ENCODE measurements at regions not wholly inside any gene's neighbourhood (a gene's known extent, or its start where the extent isn't known, plus 50 kb on each side); places are given as distances from the start of the nearest gene placed in this dataset.

- no peaks in the 10 kb centered on the region for H3K79me2 ChIP-seq (ENCODE audit: insufficient read depth, low read length)
- H3K27me3 ChIP-seq (ENCODE audit: insufficient read depth, low read length, poor library complexity), result peaks cover 5% of the 10 kb centered on the region
- DNase-seq (no peak), ATAC-seq (ENCODE audit: insufficient read depth, low read depth) (no peak)
- TF ChIP-seq CTCF (IDR thresholded peaks at IDR 0.05; ENCODE audit: borderline replicate concordance, extremely low read depth, low read length, poor library complexity, severe bottlenecking), result no peak
- no peak for TF ChIP-seq EZH2 (IDR thresholded peaks at IDR 0.05; ENCODE audit: borderline replicate concordance, low read depth, low read length, severe bottlenecking)
- no peak overlapping the region for H3K4me2 ChIP-seq (ENCODE audit: insufficient read depth, low read length)
- no peaks in the 10 kb centered on the region for H3K4me1 ChIP-seq (ENCODE audit: insufficient read depth, low read length)
- H3K9me3 ChIP-seq (ENCODE audit: insufficient read depth, low read length, severe bottlenecking), result no peaks in the 10 kb centered on the region
- no peak overlapping the region for H3K4me3 ChIP-seq (ENCODE audit: low read depth in 1 of 2, low read length in 2 of 2)
- H3K27ac ChIP-seq (ENCODE audit: low read length), result no peak overlapping the region
- no peaks in the 10 kb centered on the region for H3K36me3 ChIP-seq (ENCODE audit: insufficient read depth, low read length)
- H4K20me1 ChIP-seq (ENCODE audit: insufficient read depth, low read length), result no peaks in the 10 kb centered on the region
- H2AFZ ChIP-seq (ENCODE audit: low read depth, low read length), result no peak overlapping the region
- no peak overlapping the region for H3K9ac ChIP-seq (ENCODE audit: low read depth, low read length)
Observed at GRCh38 chr5:148720257-148720656, 65.9 kb upstream of the HTR4 start.

- no peak overlapping the region for H3K9ac ChIP-seq (ENCODE audit: low read depth, low read length)
- H2AFZ ChIP-seq (ENCODE audit: low read depth, low read length), result no peak overlapping the region
- DNase-seq (no peak), ATAC-seq (ENCODE audit: insufficient read depth, low read depth) (no peak)
- no peak for TF ChIP-seq EZH2 (IDR thresholded peaks at IDR 0.05; ENCODE audit: borderline replicate concordance, low read depth, low read length, severe bottlenecking)
- no peak for TF ChIP-seq CTCF (IDR thresholded peaks at IDR 0.05; ENCODE audit: borderline replicate concordance, extremely low read depth, low read length, poor library complexity, severe bottlenecking)
- H3K79me2 ChIP-seq (ENCODE audit: insufficient read depth, low read length), result no peaks in the 10 kb centered on the region
- no peaks in the 10 kb centered on the region for H3K4me1 ChIP-seq (ENCODE audit: insufficient read depth, low read length)
- no peak overlapping the region for H3K4me2 ChIP-seq (ENCODE audit: insufficient read depth, low read length)
- H3K36me3 ChIP-seq (ENCODE audit: insufficient read depth, low read length), result no peaks in the 10 kb centered on the region
- no peaks in the 10 kb centered on the region for H4K20me1 ChIP-seq (ENCODE audit: insufficient read depth, low read length)
- H3K4me3 ChIP-seq (ENCODE audit: low read depth in 1 of 2, low read length in 2 of 2), result no peak overlapping the region
- H3K9me3 ChIP-seq (ENCODE audit: insufficient read depth, low read length, severe bottlenecking), result no peaks in the 10 kb centered on the region
- H3K27ac ChIP-seq (ENCODE audit: low read length), result no peak overlapping the region
- peaks cover 7% of the 10 kb centered on the region for H3K27me3 ChIP-seq (ENCODE audit: insufficient read depth, low read length, poor library complexity)
Observed at GRCh38 chr5:148723143-148723542, 68.8 kb upstream of the HTR4 start.

- H3K27ac ChIP-seq (ENCODE audit: low read length), result no peak overlapping the region
- H3K36me3 ChIP-seq (ENCODE audit: insufficient read depth, low read length), result no peaks in the 10 kb centered on the region
- H2AFZ ChIP-seq (ENCODE audit: low read depth, low read length), result no peak overlapping the region
- no peaks in the 10 kb centered on the region for H3K4me1 ChIP-seq (ENCODE audit: insufficient read depth, low read length)
- DNase-seq (no peak), ATAC-seq (ENCODE audit: insufficient read depth, low read depth) (no peak)
- H4K20me1 ChIP-seq (ENCODE audit: insufficient read depth, low read length), result no peaks in the 10 kb centered on the region
- peaks cover 11% of the 10 kb centered on the region for H3K27me3 ChIP-seq (ENCODE audit: insufficient read depth, low read length, poor library complexity)
- no peaks in the 10 kb centered on the region for H3K9me3 ChIP-seq (ENCODE audit: insufficient read depth, low read length, severe bottlenecking)
- no peaks in the 10 kb centered on the region for H3K79me2 ChIP-seq (ENCODE audit: insufficient read depth, low read length)
- TF ChIP-seq CTCF (IDR thresholded peaks at IDR 0.05; ENCODE audit: borderline replicate concordance, extremely low read depth, low read length, poor library complexity, severe bottlenecking) (no peak), EZH2 (IDR thresholded peaks at IDR 0.05; ENCODE audit: borderline replicate concordance, low read depth, low read length, severe bottlenecking) (no peak)
- H3K9ac ChIP-seq (ENCODE audit: low read depth, low read length), result no peak overlapping the region
- no peak overlapping the region for H3K4me3 ChIP-seq (ENCODE audit: low read depth in 1 of 2, low read length in 2 of 2)
- no peak overlapping the region for H3K4me2 ChIP-seq (ENCODE audit: insufficient read depth, low read length)
Observed at GRCh38 chr5:148725675-148726074, 71.3 kb upstream of the HTR4 start.

GRCh38 chr5:148729182-148729581, 74.9 kb upstream of the HTR4 start:
- TF ChIP-seq EZH2 (IDR thresholded peaks at IDR 0.05; ENCODE audit: borderline replicate concordance, low read depth, low read length, severe bottlenecking), result no peak
- no peak for TF ChIP-seq CTCF (IDR thresholded peaks at IDR 0.05; ENCODE audit: borderline replicate concordance, extremely low read depth, low read length, poor library complexity, severe bottlenecking)
- H3K9me3 ChIP-seq (ENCODE audit: insufficient read depth, low read length, severe bottlenecking), result no peaks in the 10 kb centered on the region
- no peak overlapping the region for H3K4me2 ChIP-seq (ENCODE audit: insufficient read depth, low read length)
- no peaks in the 10 kb centered on the region for H3K36me3 ChIP-seq (ENCODE audit: insufficient read depth, low read length)
- no peak overlapping the region for H2AFZ ChIP-seq (ENCODE audit: low read depth, low read length)
- H3K79me2 ChIP-seq (ENCODE audit: insufficient read depth, low read length), result no peaks in the 10 kb centered on the region
- peaks cover 9% of the 10 kb centered on the region for H3K27me3 ChIP-seq (ENCODE audit: insufficient read depth, low read length, poor library complexity)
- no peak overlapping the region for H3K9ac ChIP-seq (ENCODE audit: low read depth, low read length)
- H3K4me1 ChIP-seq (ENCODE audit: insufficient read depth, low read length), result no peaks in the 10 kb centered on the region
- ATAC-seq (ENCODE audit: insufficient read depth, low read depth) (no peak), DNase-seq (no peak)
- no peaks in the 10 kb centered on the region for H4K20me1 ChIP-seq (ENCODE audit: insufficient read depth, low read length)
- H3K4me3 ChIP-seq (ENCODE audit: low read depth in 1 of 2, low read length in 2 of 2), result no peak overlapping the region
- H3K27ac ChIP-seq (ENCODE audit: low read length), result no peak overlapping the region
